ENCODE measurements at regions not wholly inside any gene's neighbourhood (a gene's known extent, or its start where the extent isn't known, plus 50 kb on each side); places are given as distances from the start of the nearest gene placed in this dataset.

- DNase-seq (ENCODE audit: low read depth in 2 of 3, low spot score in 2 of 3): no peak
Observed at GRCh38 chr11:70519117-70519516, 120.8 kb downstream of the CTTN start.

DNA sequence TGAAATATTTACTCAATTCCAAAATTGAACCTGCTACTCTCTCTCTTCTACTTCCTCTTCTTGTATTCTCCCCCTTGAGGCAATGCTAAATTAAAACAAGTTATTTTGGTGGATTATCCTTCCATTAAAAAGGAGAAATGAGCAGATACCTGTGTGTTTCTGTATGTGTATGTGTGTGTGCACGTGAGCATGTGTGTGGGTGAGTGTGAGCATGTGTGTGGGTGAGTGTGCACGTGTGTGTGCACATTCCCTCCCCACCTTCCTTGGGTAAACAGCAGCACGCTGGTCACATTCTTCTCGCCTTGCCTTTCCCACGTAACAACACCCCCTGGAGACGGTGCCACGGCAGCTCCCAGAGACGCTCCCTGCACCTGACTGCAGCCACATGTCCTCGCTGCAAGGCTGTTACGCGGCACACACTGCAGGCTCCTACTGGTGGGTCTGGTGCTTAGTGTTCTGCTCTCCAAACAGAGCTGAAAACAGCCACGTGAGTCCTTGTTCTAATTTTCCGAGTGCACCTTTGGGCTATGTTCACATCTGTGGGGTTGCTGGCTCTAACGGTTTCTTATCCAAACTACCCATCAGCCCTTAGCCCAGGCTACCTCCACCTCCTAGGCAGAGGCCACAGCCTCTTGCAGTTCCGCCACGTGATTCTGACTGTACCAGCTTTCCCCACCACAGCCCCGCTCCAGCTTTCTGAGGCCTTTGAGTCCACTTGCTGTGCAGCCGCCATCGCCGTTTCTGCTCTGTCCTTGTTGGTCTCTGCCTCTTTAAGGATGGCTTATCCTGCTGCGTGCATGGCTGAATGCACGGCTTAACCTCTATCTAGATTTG, 123.4 kb downstream of the CTTN start:
- DNase-seq (ENCODE audit: low read depth in 2 of 3, low spot score in 2 of 3): no peak

DNA sequence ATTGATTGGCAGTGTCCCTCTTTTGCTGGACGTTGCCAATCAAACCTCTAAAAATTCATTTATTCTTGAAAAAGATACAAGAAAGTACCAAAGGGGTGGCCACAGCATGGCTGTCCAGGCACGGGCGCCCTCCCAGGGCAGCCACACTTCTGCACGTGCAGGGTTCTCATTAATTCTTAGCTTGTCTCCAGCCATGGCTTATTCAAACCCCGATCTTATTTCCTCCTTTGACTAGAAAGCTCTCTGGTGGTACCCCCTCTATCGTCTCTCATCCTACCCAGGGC, 123.9 kb downstream of the CTTN start:
- no peak for DNase-seq (ENCODE audit: low read depth in 2 of 3, low spot score in 2 of 3)

GRCh38 chr11:70522593-70523311, 124.4 kb downstream of the CTTN start:
- DNase-seq (ENCODE audit: low read depth in 2 of 3, low spot score in 2 of 3): peak in 2 of 3 donors; percentile 18 to 40

DNA sequence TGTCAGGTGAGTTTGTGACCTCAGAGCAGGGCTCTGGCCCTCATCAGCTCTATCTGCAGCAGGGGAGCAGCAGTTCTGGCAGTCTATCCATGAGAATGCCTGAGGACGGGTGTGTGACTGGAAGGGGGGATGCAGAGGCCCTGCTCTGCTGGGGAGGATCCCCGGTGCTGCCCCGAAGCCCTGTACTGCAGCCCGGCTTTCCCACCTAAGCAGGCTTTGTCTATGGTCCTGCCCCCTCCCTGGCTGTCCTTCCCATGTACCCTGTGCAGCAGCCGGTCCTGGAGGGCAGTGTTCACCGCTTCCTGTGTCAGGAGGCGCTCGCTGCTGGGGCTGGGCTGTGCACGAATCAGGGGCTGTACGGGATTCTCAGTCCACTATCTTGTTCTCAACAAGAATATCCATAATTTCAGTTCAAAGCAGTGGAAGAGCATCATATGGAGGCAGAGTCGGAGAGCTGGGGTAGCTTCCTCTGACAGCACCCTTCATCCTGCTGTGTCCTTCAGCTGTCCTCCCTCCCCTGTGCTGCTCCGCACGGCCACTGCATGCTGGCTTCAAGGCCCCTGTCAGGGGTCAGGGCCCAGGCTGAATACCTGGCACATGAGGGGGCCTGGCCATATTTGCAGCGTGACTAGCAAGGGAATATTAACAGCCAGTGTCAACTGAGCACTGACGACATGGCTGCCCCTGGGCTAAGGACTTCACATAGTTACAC, 125.2 kb downstream of the CTTN start:
- DNase-seq (ENCODE audit: low read depth in 2 of 3, low spot score in 2 of 3): no peak

- no peak for DNase-seq (ENCODE audit: low read depth in 2 of 3, low spot score in 2 of 3)
Observed at GRCh38 chr11:70524096-70524922, 126.0 kb downstream of the CTTN start.

- DNase-seq (ENCODE audit: low read depth in 2 of 3, low spot score in 2 of 3): no peak
Observed at GRCh38 chr11:70525006-70525405, 126.7 kb downstream of the CTTN start.

GRCh38 chr11:70525466-70525865, 127.1 kb downstream of the CTTN start:
- DNase-seq (ENCODE audit: low read depth in 2 of 3, low spot score in 2 of 3): no peak

DNA sequence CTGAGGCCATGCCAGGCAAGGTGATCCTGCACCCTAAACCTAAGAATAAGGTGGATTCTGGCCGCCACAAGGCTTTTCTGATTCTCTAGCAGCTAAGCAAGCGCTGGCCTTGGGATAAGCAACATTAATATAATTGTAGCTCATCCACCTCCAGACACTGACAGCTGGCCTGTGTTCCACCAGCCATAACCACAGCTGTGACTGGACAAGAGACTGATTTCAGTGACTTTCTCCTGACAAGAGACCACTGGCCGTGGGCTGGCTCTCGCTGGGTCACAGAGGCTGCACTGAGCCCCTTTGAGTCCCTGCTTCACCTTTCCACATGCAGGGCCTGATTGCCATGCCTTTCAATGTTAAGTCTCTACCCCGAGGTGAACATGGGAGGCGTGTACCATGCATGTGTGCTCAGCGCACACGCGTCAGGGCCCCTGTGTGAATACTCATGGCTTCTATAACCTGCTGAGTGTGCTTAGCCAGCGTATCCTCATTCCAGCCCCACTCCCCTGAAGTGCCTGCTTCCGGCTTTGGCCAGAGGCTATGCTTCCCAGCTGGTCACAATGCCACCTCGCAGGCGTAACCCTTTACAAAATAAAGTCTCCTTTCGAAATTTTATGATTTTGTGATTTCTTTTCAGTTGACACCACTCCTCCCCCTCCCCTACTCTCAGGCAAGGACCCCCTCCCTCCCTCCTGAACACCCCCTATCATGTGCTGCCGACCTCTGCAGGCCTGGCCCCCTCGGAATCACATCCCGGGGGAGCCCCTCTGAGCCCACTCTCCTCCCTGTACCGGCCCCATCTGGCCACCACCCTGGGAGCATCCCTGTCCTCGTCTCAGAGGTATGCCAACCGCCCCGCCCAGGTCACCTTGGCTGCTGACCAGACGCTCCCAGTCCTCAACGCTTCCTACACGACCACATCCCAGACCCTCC, 128.1 kb downstream of the CTTN start:
- no peak for DNase-seq (ENCODE audit: low read depth in 2 of 3, low spot score in 2 of 3)

DNA sequence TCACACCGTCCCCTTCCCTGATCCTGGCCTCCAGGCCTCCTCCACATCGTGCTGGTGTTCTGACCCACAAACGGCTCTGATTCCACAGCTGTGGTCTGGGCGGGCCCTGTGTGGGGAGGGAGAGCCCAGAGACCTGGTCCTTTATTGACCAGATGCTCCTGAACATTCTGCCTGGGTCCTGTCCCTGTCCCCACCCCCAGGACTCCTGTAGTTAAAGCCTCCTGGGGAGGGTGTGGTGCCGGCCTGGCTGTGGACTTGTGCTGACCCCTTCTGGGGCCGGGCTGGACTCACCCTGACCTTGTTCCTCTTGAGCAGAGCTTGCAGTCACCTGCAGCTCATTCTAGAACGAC, 128.7 kb downstream of the CTTN start:
- no peak for DNase-seq (ENCODE audit: low read depth in 2 of 3, low spot score in 2 of 3)

- DNase-seq (ENCODE audit: low read depth in 2 of 3, low spot score in 2 of 3): no peak
Observed at GRCh38 chr11:70527429-70528045, 129.2 kb downstream of the CTTN start.

- no peak for DNase-seq (ENCODE audit: low read depth in 2 of 3, low spot score in 2 of 3)
Observed at GRCh38 chr11:70528046-70528793, 129.9 kb downstream of the CTTN start.

DNA sequence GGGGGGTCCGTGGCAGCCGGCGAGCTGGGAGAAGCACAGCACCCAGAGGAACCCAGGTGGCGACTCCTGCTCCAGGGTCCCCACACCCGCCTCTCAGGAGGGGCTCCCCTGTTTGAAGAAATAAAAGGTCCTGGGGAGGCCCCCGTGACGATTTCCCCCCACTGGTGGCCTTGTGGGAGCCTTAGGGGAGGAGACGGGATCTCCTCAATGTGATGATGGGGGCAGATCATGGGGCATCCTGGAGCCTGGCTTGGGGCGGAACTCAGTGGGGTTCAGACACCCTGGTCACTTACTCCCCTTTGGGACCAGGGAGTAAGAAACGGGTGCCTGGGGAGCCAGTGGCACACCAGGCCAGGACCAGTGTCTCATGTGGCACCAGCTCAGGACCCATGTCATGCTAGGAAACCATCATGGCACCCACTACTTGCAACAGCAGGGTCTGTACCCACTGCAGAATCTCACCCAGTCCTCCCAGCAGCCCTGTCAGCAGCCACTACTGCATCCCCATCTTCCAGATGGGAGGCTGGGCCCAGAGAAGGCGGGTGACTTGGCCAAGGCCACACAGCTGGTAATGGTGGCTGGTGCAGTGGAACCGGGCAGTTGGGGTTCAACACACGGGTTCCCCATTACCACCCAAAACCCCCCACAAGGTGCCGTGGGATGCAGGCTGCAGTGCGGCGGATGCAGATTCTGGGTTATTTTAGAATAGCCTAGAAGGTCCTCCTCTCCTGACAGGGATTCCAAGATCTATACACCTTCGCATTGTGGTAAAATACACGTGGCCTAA, 130.7 kb downstream of the CTTN start:
- DNase-seq (ENCODE audit: low read depth in 2 of 3, low spot score in 2 of 3): no peak

DNA sequence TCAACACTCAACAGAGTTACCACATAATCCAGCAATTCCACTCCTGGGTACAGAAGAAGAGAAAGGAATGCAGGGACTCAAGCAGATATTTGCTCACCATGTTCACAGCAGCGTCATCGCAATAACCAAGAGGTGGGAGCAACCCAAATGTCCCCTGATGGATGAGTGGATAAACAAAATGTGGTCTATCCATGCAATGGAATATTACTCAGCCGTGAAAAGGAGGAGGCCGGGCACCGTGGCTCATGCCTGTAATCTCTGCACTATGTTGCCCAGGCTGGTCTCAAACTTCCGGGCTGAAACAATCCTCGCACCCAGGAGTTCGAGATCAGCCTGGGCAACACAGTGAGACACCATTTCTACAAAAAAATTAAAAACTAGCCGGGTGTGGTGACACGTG, 131.7 kb downstream of the CTTN start:
- no peak for DNase-seq (ENCODE audit: low read depth in 2 of 3, low spot score in 2 of 3)

DNA sequence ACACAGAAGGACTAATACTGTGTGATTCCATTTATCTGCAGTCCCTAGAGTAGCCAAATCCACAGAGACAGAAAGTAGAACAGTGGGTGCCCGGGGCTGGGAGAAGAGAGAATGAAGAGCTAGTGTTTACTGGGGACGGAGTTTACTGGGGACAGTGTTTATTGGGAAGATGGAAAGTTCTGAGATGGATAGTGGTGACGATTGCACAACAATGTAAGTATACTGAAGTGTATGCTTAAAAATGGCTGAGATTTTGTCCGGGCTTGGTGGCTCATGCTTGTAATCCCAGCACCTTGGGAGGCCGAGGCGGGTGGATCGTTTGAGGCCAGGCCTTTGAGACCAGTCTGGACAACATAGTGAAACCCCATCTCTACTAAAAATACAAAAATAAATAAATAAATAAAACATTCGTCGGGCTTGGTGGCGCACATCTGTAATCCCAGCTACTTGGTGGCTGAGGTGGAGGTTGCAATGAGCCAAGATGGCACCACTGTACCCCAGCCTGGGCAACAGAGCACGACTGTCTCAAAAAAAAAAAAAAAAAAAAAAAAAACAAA, 132.4 kb downstream of the CTTN start:
- no peak for DNase-seq (ENCODE audit: low read depth in 2 of 3, low spot score in 2 of 3)

DNA sequence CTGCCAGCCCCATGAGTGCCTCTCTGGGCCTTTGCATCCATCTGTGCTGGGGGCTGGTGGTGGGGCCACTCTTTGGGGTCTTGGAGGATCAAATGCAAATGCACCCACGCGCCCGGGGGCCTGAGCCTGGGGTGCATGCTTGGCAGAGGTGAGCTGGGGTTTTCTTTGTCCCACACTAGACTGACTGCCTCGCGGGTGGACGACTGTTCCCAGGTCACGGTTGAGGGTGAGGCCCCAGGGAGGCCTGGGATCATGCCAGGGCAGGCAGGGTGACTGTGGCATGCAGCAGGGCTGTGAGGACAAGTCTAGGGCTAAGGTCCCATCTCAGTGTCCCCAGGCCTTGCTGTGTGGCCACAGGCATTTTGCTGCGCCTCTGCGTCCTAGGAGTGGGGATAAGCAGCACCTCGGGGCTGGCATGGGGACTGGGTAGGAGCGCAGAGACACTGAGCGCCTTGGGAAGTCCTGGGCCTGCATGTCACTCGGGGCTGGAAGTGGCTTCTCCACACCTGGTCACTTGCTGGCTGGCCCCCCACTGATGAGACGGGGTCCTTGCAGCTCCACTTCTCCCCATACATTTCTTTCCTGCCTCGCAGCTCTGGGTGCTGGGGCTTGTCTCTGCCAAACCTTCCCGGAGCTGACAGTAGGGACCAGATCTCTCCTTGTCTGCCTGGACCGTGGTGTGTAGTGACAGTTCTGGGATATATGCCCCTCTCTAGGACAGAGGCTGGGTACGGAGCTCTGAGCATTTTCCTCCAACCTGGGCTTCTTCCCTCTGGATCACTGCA, 133.1 kb downstream of the CTTN start:
- no peak for DNase-seq (ENCODE audit: low read depth in 2 of 3, low spot score in 2 of 3)

GRCh38 chr11:70532066-70532440, 133.7 kb downstream of the CTTN start:
- no peak for DNase-seq (ENCODE audit: low read depth in 2 of 3, low spot score in 2 of 3)

All from hematopoietic multipotent progenitor cell (in vitro differentiated cells).